ENCODE measurements at regions not wholly inside any gene's neighbourhood (a gene's known extent, or its start where the extent isn't known, plus 50 kb on each side); places are given as distances from the start of the nearest gene placed in this dataset.

GRCh38 chr2:439077-439476 is 151.2 kb upstream of the ALKAL2 start:
- TF ChIP-seq TAF1 (IDR thresholded peaks at IDR 0.05; ENCODE audit: borderline replicate concordance, insufficient read depth, low read length) (no peak), REST (IDR thresholded peaks at IDR 0.05; ENCODE audit: insufficient read depth in 1 of 2, low read depth in 2 of 2, low read length in 2 of 2) (no peak)

Measured in PFSK-1 (cell line).